HEK293 (cell line): ENCODE measurements at regions not wholly inside any gene's neighbourhood (a gene's known extent, or its start where the extent isn't known, plus 50 kb on each side); places are given as distances from the start of the nearest gene placed in this dataset.

Experiments used
- CTCF ChIA-PET: fragments of 350-600 bp; formaldehyde crosslinking; extraction: SDS; loops from one replicate; lab custom pipeline; 2021; ENCODE audit warnings: antibody characterized with exemption; lab: Yijun Ruan, JAX
- POLR2A ChIA-PET: fragments of 300-600 bp; formaldehyde crosslinking; extraction: SDS; loops from one replicate; lab custom pipeline; 2020; ENCODE audit warnings: antibody characterized with exemption, inconsistent platforms; lab: Yijun Ruan, JAX
- H3K27ac ChIP-seq: fragments of 200-500 bp; sonication (Bioruptor generic); 2 replicates; pipeline ENCODE4 v1.5.1; 2014; ENCODE audit warnings: low read depth, low read length, control low read depth, inconsistent platforms; ENCODE audit errors: extremely low read depth
- H3K36me3 ChIP-seq, 2 experiments: fragments of 200-500 bp in 1 of 2; sonication (Bioruptor generic) in 1 of 2; 1 replicate in 1 of 2; 2 replicates in 1 of 2; pipeline ENCODE4 v1.5.1; 2014 to 2017; ENCODE audit warnings: inconsistent platforms in 2 of 2, low read length in 2 of 2; ENCODE audit not compliant: control insufficient read depth in 2 of 2, insufficient read depth in 1 of 2
- H3K4me1 ChIP-seq: fragments of 200-500 bp; sonication (Bioruptor generic); 2 replicates; pipeline ENCODE4 v1.5.1; 2014; ENCODE audit warnings: mild to moderate bottlenecking, low read length, inconsistent platforms; ENCODE audit not compliant: control insufficient read depth, insufficient read depth
- H3K4me3 ChIP-seq: 2 replicates; pipeline ENCODE4 v1.5.1; 2011; ENCODE audit warnings: low read depth, mild to moderate bottlenecking, control low read depth, low read length, moderate library complexity
- H3K9me3 ChIP-seq: fragments of 200-500 bp; sonication (Bioruptor generic); 2 replicates; pipeline ENCODE4 v1.5.1; 2014; ENCODE audit warnings: low read depth, low read length, inconsistent platforms; ENCODE audit not compliant: control insufficient read depth, insufficient read depth
- FEZF1 ChIP-seq: fragments of 450-650 bp; formaldehyde crosslinking; IDR thresholded peaks from 2 replicates; pipeline ENCODE4 v1.5.1; 2016; ENCODE audit warnings: missing biosample characterization, missing genetic modification characterization
- PRDM1 ChIP-seq: fragments of 450-650 bp; formaldehyde crosslinking; IDR thresholded peaks from 2 replicates; pipeline ENCODE4; 2016; ENCODE audit warnings: missing biosample characterization, missing genetic modification characterization
- SP7 ChIP-seq: fragments of 450-650 bp; formaldehyde crosslinking; IDR thresholded peaks from 2 replicates; pipeline ENCODE4 v1.5.1; 2016; ENCODE audit warnings: missing biosample characterization, missing genetic modification characterization
- ZBTB21 ChIP-seq: fragments of 450-650 bp; formaldehyde crosslinking; IDR thresholded peaks from 2 replicates; pipeline ENCODE4 v1.5.1; 2017; ENCODE audit warnings: missing biosample characterization, missing genetic modification characterization
- ZNF10 ChIP-seq: fragments of 450-650 bp; formaldehyde crosslinking; IDR thresholded peaks from 2 replicates; pipeline ENCODE4 v1.5.1; 2017; ENCODE audit warnings: missing biosample characterization, missing genetic modification characterization
- ZNF114 ChIP-seq: fragments of 450-650 bp; formaldehyde crosslinking; IDR thresholded peaks from 2 replicates; pipeline ENCODE4 v1.5.0; 2017; ENCODE audit warnings: missing biosample characterization, missing genetic modification characterization
- ZNF133 ChIP-seq: fragments of 450-650 bp; formaldehyde crosslinking; IDR thresholded peaks from 2 replicates; pipeline ENCODE4 v1.5.1; 2016; ENCODE audit warnings: missing biosample characterization, missing genetic modification characterization
- ZNF140 ChIP-seq: fragments of 450-650 bp; formaldehyde crosslinking; IDR thresholded peaks from 2 replicates; pipeline ENCODE4 v1.5.1; 2016; ENCODE audit warnings: missing biosample characterization, missing genetic modification characterization
- ZNF184 ChIP-seq: fragments of 450-650 bp; IDR thresholded peaks from 2 replicates; pipeline ENCODE4 v1.5.1; 2018; ENCODE audit warnings: missing biosample characterization, mild to moderate bottlenecking, missing genetic modification characterization
- ZNF221 ChIP-seq: fragments of 450-650 bp; formaldehyde crosslinking; IDR thresholded peaks from 2 replicates; pipeline ENCODE4 v1.5.1; 2017; ENCODE audit warnings: missing biosample characterization, missing genetic modification characterization, borderline replicate concordance
- ZNF292 ChIP-seq: fragments of 450-650 bp; formaldehyde crosslinking; IDR thresholded peaks from 2 replicates; pipeline ENCODE4 v1.5.1; 2016; ENCODE audit warnings: low read depth, missing biosample characterization, missing genetic modification characterization, borderline replicate concordance
- ZNF335 ChIP-seq: fragments of 450-650 bp; formaldehyde crosslinking; conservative IDR thresholded peaks from 2 replicates; pipeline ENCODE4 v1.5.1; 2016; ENCODE audit warnings: missing biosample characterization, missing genetic modification characterization
- ZNF394 ChIP-seq: fragments of 450-650 bp; formaldehyde crosslinking; IDR thresholded peaks from 2 replicates; pipeline ENCODE4 v1.5.1; 2016; ENCODE audit warnings: missing biosample characterization, missing genetic modification characterization, mild to moderate bottlenecking, moderate library complexity, borderline replicate concordance
- ZNF521 ChIP-seq: fragments of 450-650 bp; formaldehyde crosslinking; IDR thresholded peaks from 2 replicates; pipeline ENCODE4 v1.5.1; 2017; ENCODE audit warnings: missing biosample characterization, mild to moderate bottlenecking, missing genetic modification characterization
- ZNF548 ChIP-seq: fragments of 450-650 bp; formaldehyde crosslinking; IDR thresholded peaks from 2 replicates; pipeline ENCODE4 v1.5.1; 2016; ENCODE audit warnings: missing biosample characterization, missing genetic modification characterization
- ZNF549 ChIP-seq: fragments of 450-650 bp; IDR thresholded peaks from 2 replicates; pipeline ENCODE4 v1.5.1; 2018; ENCODE audit warnings: missing biosample characterization, missing genetic modification characterization, mild to moderate bottlenecking, inconsistent platforms, moderate library complexity
- ZNF629 ChIP-seq: fragments of 450-650 bp; formaldehyde crosslinking; IDR thresholded peaks from 2 replicates; pipeline ENCODE4 v1.5.1; 2017; ENCODE audit warnings: missing biosample characterization, missing genetic modification characterization
- ZNF658 ChIP-seq: fragments of 450-650 bp; formaldehyde crosslinking; IDR thresholded peaks from 2 replicates; pipeline ENCODE4; 2016; ENCODE audit warnings: missing biosample characterization, missing genetic modification characterization
- ZNF664 ChIP-seq: fragments of 450-650 bp; formaldehyde crosslinking; IDR thresholded peaks from 2 replicates; pipeline ENCODE4 v1.5.1; 2016; ENCODE audit warnings: missing biosample characterization, missing genetic modification characterization
- ZNF677 ChIP-seq: fragments of 450-650 bp; IDR thresholded peaks from 2 replicates; pipeline ENCODE4 v1.5.0; 2018; ENCODE audit warnings: missing biosample characterization, mild to moderate bottlenecking, missing genetic modification characterization, moderate library complexity
- ZNF707 ChIP-seq: fragments of 450-650 bp; formaldehyde crosslinking; IDR thresholded peaks from 2 replicates; pipeline ENCODE4 v1.5.1; 2016; ENCODE audit warnings: missing biosample characterization, missing genetic modification characterization
- ZNF791 ChIP-seq: fragments of 450-650 bp; formaldehyde crosslinking; IDR thresholded peaks from 2 replicates; pipeline ENCODE4 v1.5.1; 2016; ENCODE audit warnings: missing biosample characterization, missing genetic modification characterization
- ZSCAN16 ChIP-seq: fragments of 450-650 bp; formaldehyde crosslinking; IDR thresholded peaks from 2 replicates; pipeline ENCODE4 v1.5.1; 2016; ENCODE audit warnings: missing biosample characterization, missing genetic modification characterization
- ZSCAN23 ChIP-seq: fragments of 450-650 bp; formaldehyde crosslinking; IDR thresholded peaks from 2 replicates; pipeline ENCODE4 v1.5.1; 2016; ENCODE audit warnings: missing biosample characterization, missing genetic modification characterization
- ZSCAN30 ChIP-seq: fragments of 450-650 bp; IDR thresholded peaks from 2 replicates; pipeline ENCODE4 v1.5.1; 2018; ENCODE audit warnings: missing biosample characterization, mild to moderate bottlenecking, missing genetic modification characterization, moderate library complexity
- ZXDB ChIP-seq: fragments of 450-650 bp; formaldehyde crosslinking; IDR thresholded peaks from 2 replicates; pipeline ENCODE4 v1.5.1; 2016; ENCODE audit warnings: missing biosample characterization, missing genetic modification characterization
- TF ChIP-seq, protein P1 (sequence below): fragments of 450-650 bp; formaldehyde crosslinking; IDR thresholded peaks from 2 replicates; pipeline ENCODE4; 2016; ENCODE audit warnings: missing biosample characterization, missing genetic modification characterization
- TF ChIP-seq, protein P2 (sequence below): IDR thresholded peaks from 2 replicates; pipeline ENCODE4 v1.6.1; 2011; ENCODE audit warnings: mild to moderate bottlenecking, low read depth, low read length, borderline replicate concordance
- TF ChIP-seq, protein P3 (sequence below): fragments of 450-650 bp; formaldehyde crosslinking; IDR thresholded peaks from 2 replicates; pipeline ENCODE4 v1.5.1; 2016; ENCODE audit warnings: missing biosample characterization, missing genetic modification characterization

DNA sequence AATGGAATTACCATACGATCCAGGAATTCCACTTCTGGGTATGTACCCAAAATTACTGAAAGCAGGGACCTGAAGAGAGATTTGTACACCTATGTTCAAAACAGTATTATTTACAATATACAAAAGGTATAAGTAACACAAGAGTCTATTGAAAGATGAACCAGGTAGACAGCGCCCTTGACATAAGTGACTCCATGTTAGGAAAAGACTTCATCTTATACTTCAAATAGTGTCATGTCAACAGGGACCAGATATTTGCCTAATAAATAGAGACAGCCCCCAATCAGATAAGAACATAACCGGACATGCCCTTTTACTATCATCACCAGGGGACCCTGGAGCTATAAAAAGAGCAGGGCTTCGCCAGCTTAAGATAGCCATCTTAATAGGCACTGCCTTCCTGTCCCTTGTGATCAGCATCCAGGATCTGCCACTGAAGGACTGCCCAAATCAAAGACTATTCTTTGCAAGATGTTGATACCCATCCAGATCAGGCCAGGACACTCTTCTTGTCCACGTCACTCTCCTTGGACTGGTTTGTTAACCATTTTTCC, 309.0 kb upstream of the SULF2 start:
- no peaks in the 10 kb centered on the region for H3K4me1 ChIP-seq
- no peak for TF ChIP-seq ZXDB (tag by site-specific recombination)
- TF ChIP-seq ZBTB21: no peak
- TF ChIP-seq ZNF133 (tag by site-specific recombination): no peak
- TF ChIP-seq, all 188 proteins: peak for 0

DNA sequence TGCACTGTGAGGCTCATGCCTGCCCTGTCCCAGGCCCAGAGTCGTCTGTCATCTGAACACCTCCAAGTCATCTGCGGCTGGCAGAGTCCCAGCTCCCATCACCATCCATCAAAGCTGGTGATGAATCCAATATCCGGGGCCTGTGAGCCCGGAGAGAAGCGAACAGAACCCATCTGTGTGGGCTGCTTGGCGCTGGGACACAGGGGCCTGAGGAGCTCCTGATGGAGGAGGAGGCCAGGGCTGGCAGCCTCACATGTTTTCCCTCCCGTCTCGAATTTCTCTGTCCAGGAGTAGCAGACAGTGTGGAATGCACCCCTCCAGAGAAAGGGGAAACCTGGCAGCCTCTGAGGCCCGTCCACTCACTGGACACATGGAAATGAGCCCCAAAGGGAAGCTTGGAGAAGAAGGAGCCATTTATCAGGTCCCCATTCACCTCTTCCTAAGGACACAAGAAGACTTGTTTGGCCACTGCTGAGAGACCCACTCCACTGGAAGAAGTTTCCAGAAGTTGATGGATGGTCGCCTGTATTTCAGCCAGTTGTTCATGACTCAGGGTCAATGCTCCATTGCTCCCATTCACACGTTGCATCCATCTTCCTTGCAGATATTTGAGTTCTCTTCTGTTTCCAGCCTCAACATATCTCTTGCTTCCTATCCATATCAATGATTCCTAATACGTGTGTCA, 307.5 kb upstream of the SULF2 start:
- Histone ChIP-seq H3K4me1 (no peaks in the 10 kb centered on the region), H3K4me3 (no peak overlapping the region), H3K27ac (no peak overlapping the region), H3K9me3 (no peaks in the 10 kb centered on the region), H3K36me3 (no peaks in the 10 kb centered on the region)
- ChIA-PET POLR2A (no interaction called here), CTCF (interaction anchor here (1.1 to 1.2 kb wide), 2 partner anchors 528 kb away, joined by 3 read pairs; no protein-coding TSS in a partner anchor)
- TF ChIP-seq ZNF549 (tag by site-specific recombination) (no peak), ZNF140 (tag by site-specific recombination) (no peak), ZNF664 (tag by site-specific recombination) (no peak), ZSCAN16 (tag by site-specific recombination) (no peak), ZNF629 (tag by site-specific recombination) (no peak), ZNF10 (tag by site-specific recombination) (no peak), ZNF184 (tag by site-specific recombination) (no peak), ZNF394 (tag by site-specific recombination) (no peak), ZNF791 (no peak), SP7 (tag by site-specific recombination) (no peak), ZNF658 (tag by site-specific recombination) (no peak), ZSCAN30 (tag by site-specific recombination) (no peak), ZNF292 (tag by site-specific recombination) (no peak), ZNF548 (no peak), ZSCAN23 (tag by site-specific recombination) (no peak), ZNF114 (no peak), FEZF1 (tag by site-specific recombination) (no peak)
- TF ChIP-seq, protein P1, sequence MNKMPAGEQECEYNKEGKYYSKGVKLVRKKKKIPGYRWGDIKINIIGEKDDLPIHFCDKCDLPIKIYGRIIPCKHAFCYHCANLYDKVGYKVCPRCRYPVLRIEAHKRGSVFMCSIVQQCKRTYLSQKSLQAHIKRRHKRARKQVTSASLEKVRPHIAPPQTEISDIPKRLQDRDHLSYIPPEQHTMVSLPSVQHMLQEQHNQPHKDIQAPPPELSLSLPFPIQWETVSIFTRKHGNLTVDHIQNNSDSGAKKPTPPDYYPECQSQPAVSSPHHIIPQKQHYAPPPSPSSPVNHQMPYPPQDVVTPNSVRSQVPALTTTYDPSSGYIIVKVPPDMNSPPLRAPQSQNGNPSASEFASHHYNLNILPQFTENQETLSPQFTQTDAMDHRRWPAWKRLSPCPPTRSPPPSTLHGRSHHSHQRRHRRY (tag by site-specific recombination): no peak
- TF ChIP-seq, protein P2, sequence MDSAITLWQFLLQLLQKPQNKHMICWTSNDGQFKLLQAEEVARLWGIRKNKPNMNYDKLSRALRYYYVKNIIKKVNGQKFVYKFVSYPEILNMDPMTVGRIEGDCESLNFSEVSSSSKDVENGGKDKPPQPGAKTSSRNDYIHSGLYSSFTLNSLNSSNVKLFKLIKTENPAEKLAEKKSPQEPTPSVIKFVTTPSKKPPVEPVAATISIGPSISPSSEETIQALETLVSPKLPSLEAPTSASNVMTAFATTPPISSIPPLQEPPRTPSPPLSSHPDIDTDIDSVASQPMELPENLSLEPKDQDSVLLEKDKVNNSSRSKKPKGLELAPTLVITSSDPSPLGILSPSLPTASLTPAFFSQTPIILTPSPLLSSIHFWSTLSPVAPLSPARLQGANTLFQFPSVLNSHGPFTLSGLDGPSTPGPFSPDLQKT: no peak

More for the DNA sequence above, 309.0 kb upstream of the SULF2 start:
- CTCF ChIA-PET: no interaction called here
- Histone ChIP-seq H3K9me3 (no peaks in the 10 kb centered on the region), H3K36me3 (no peaks in the 10 kb centered on the region), H3K27ac (no peak overlapping the region), H3K4me3 (no peak overlapping the region)
- POLR2A ChIA-PET: no interaction called here

DNA sequence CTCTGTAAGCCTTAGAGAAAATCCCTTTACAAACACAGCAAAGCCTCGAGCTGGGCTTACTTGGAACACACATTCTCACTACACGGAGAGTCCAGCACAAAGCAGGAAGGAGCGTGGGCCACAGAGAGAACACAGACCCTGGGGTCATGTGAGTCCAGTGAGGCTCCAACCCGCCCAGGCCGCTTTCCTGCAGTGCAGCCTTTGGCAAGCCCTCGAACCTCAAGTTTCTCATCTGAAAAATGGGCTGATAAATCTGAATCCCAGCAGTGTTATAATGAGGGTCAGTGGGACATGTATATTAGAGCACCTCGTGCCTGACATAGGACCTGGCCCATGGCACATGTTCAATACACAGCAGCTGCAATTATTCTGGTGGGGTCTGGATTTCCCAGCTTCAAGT, 305.5 kb upstream of the SULF2 start:
- Histone ChIP-seq H3K4me3 (no peak overlapping the region), H3K4me1 (no peaks in the 10 kb centered on the region), H3K27ac (no peak overlapping the region), H3K36me3 (no peaks in the 10 kb centered on the region), H3K9me3 (no peaks in the 10 kb centered on the region)
- POLR2A ChIA-PET: no interaction called here
- CTCF ChIA-PET: interaction anchor here (0.7 kb wide), 1 partner anchor 17 kb away, joined by 3 read pairs; no protein-coding TSS in a partner anchor
- TF ChIP-seq PRDM1 (tag by site-specific recombination) (no peak), ZNF221 (no peak), ZNF677 (no peak), ZNF335 (no peak), ZNF521 (tag by site-specific recombination) (no peak), ZNF707 (no peak)
- TF ChIP-seq, protein P3, sequence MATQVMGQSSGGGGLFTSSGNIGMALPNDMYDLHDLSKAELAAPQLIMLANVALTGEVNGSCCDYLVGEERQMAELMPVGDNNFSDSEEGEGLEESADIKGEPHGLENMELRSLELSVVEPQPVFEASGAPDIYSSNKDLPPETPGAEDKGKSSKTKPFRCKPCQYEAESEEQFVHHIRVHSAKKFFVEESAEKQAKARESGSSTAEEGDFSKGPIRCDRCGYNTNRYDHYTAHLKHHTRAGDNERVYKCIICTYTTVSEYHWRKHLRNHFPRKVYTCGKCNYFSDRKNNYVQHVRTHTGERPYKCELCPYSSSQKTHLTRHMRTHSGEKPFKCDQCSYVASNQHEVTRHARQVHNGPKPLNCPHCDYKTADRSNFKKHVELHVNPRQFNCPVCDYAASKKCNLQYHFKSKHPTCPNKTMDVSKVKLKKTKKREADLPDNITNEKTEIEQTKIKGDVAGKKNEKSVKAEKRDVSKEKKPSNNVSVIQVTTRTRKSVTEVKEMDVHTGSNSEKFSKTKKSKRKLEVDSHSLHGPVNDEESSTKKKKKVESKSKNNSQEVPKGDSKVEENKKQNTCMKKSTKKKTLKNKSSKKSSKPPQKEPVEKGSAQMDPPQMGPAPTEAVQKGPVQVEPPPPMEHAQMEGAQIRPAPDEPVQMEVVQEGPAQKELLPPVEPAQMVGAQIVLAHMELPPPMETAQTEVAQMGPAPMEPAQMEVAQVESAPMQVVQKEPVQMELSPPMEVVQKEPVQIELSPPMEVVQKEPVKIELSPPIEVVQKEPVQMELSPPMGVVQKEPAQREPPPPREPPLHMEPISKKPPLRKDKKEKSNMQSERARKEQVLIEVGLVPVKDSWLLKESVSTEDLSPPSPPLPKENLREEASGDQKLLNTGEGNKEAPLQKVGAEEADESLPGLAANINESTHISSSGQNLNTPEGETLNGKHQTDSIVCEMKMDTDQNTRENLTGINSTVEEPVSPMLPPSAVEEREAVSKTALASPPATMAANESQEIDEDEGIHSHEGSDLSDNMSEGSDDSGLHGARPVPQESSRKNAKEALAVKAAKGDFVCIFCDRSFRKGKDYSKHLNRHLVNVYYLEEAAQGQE: no peak
